ENCODE measurements at regions not wholly inside any gene's neighbourhood (a gene's known extent, or its start where the extent isn't known, plus 50 kb on each side); places are given as distances from the start of the nearest gene placed in this dataset.

DNA sequence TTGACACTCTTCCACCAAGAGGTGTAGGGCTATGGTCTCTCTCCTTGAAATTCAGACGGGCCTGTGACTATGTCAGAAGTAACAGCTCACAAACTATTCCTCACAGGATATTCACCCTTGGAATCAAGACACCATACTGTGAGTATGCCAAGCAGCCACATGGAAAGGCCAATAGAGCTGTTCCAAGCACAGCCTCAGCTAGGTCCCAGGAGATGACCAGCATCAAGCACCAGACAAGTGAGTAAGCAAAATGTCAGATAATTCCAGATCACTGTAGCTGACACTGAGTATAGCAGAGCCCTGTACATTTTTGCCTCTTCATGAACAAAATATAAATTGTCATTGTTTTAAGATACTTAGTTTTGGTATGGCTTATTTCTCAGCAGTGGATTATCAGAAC is 88.1 kb upstream of the KCND2 start (continued):
- no peak for TF ChIP-seq RAD51 (IDR thresholded peaks at IDR 0.05)
- TF ChIP-seq, protein P1, sequence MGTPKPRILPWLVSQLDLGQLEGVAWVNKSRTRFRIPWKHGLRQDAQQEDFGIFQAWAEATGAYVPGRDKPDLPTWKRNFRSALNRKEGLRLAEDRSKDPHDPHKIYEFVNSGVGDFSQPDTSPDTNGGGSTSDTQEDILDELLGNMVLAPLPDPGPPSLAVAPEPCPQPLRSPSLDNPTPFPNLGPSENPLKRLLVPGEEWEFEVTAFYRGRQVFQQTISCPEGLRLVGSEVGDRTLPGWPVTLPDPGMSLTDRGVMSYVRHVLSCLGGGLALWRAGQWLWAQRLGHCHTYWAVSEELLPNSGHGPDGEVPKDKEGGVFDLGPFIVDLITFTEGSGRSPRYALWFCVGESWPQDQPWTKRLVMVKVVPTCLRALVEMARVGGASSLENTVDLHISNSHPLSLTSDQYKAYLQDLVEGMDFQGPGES (IDR thresholded peaks at IDR 0.05): no peak
- TF ChIP-seq PRDM15 (CRISPR knock-in tag; IDR thresholded peaks at IDR 0.05): no peak

- TF ChIP-seq ATF7 (IDR thresholded peaks at IDR 0.05; ENCODE audit: low read depth) (peak; percentile 54; the same call in 1 of the 2 replicates), USF2 (IDR thresholded peaks at IDR 0.05; ENCODE audit: borderline replicate concordance, low read depth, low read length) (no peak)
- ChIA-PET POLR2A (no interaction called here), SMC1A (ENCODE audit: uncharacterized antibody, unreplicated experiment) (interaction anchor here (0.8 to 1.1 kb wide), 2 partner anchors 14 to 42 kb away, joined by 3 to 4 read pairs; no protein-coding TSS in a partner anchor), RAD21 (ENCODE audit: unreplicated experiment) (no interaction called here), CTCF (no interaction called here)
- in situ Hi-C loops (cut with MboI) (no loop called here), intact Hi-C loops (cut with micrococcal nuclease; ENCODE audit: unreplicated experiment) (no loop called here)
- FAIRE-seq (no peak), ATAC-seq (no peak), DNase-seq (ENCODE audit: low read depth, low spot score) (no peak)
- WGBS (ENCODE audit: insufficient coverage, insufficient replicate concordance, low lambda C conversion rate, missing lambda C conversion rate): 2% methylated on average over 3 of the region's 3 CpGs
- Histone ChIP-seq H3K27me3 (replicated peaks in 1 of 2; ENCODE audit: control insufficient read depth in 2 of 2, insufficient read depth in 2 of 2, low read length in 1 of 2) (no peaks in the 10 kb centered on the region), H3K4me3 (no peak overlapping the region), H3K9me3 (replicated peaks; ENCODE audit: control insufficient read depth, insufficient read depth, low read length) (no peaks in the 10 kb centered on the region), H3K4me2 (ENCODE audit: control insufficient read depth, insufficient read depth) (no peak overlapping the region), H3K9ac (ENCODE audit: control insufficient read depth, insufficient read depth, low read length) (no peak overlapping the region), H2AFZ (ENCODE audit: control insufficient read depth, low read depth, low read length) (no peak overlapping the region), H3K36me3 (ENCODE audit: control insufficient read depth in 2 of 2, insufficient read depth in 2 of 2, low read length in 1 of 2) (no peaks in the 10 kb centered on the region), H3K79me2 (ENCODE audit: control insufficient read depth, insufficient read depth, low read length) (no peaks in the 10 kb centered on the region), H3K4me1 (ENCODE audit: control insufficient read depth, insufficient read depth, low read length) (no peaks in the 10 kb centered on the region), H3K27ac (ENCODE audit: control insufficient read depth, insufficient read depth) (no peak overlapping the region), H4K20me1 (ENCODE audit: control insufficient read depth, insufficient read depth) (no peaks in the 10 kb centered on the region)
- BruUV-seq (replicated peaks): no TSS peak
Observed at GRCh38 chr7:120185940-120186682, 86.9 kb upstream of the KCND2 start.
